Upper lobe of left lung (tissue), 4 donors: ENCODE measurements at regions not wholly inside any gene's neighbourhood (a gene's known extent, or its start where the extent isn't known, plus 50 kb on each side); places are given as distances from the start of the nearest gene placed in this dataset.

Experiments
- EP300 ChIP-seq, 4 donors: sonication (generic); formaldehyde crosslinking; IDR thresholded peaks; one replicate each; pipeline ENCODE4 v1.5.1; 2017; ENCODE audit warnings: antibody characterized with exemption in 4 of 4, control low read depth in 2 of 4
- POLR2A ChIP-seq, 4 donors: fragments of 450-650 bp; IDR thresholded peaks; one replicate each; pipeline ENCODE4 v1.5.1; 2016 to 2017; ENCODE audit warnings: antibody characterized with exemption in 4 of 4, mild to moderate bottlenecking in 2 of 4
- POLR2AphosphoS5 ChIP-seq, 2 donors: sonication (generic); formaldehyde crosslinking; IDR thresholded peaks; one replicate each; pipeline ENCODE4 v1.5.1; 2017; ENCODE audit warnings: antibody characterized with exemption in 2 of 2
- TF ChIP-seq, protein P1 (sequence below), 6 experiments: fragments of 450-650 bp in 4 of 6; fragments of 200-600 bp in 2 of 6; sonication (generic) in 2 of 6; IDR thresholded peaks; one replicate each; pipeline ENCODE4 v1.5.1; 2016 to 2019; ENCODE audit warnings: antibody characterized with exemption in 6 of 6

DNA sequence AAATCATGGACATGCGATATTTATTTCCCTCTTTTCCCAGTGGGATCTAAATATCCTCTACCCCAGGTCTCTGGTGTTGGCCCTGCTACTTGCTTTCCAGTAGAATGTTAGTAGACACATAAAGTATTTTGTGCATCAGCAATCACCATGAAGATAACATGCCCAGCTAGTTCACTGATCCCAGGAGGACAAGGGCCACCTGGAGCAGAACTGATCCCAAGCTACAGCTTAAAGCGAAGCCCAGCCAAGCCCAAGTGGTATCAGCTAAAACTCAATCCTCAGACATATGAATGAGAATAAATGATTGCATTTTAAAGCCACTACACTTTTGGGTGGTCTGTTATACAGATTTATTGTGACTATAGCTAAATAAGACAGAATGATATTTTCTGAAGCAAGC lies 516.2 kb downstream of the INSC start:
- TF ChIP-seq, protein P1, sequence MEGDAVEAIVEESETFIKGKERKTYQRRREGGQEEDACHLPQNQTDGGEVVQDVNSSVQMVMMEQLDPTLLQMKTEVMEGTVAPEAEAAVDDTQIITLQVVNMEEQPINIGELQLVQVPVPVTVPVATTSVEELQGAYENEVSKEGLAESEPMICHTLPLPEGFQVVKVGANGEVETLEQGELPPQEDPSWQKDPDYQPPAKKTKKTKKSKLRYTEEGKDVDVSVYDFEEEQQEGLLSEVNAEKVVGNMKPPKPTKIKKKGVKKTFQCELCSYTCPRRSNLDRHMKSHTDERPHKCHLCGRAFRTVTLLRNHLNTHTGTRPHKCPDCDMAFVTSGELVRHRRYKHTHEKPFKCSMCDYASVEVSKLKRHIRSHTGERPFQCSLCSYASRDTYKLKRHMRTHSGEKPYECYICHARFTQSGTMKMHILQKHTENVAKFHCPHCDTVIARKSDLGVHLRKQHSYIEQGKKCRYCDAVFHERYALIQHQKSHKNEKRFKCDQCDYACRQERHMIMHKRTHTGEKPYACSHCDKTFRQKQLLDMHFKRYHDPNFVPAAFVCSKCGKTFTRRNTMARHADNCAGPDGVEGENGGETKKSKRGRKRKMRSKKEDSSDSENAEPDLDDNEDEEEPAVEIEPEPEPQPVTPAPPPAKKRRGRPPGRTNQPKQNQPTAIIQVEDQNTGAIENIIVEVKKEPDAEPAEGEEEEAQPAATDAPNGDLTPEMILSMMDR (IDR thresholded peaks at IDR 0.05) = no peak
- TF ChIP-seq POLR2AphosphoS5 (IDR thresholded peaks at IDR 0.05) (no peak), EP300 (IDR thresholded peaks at IDR 0.05) (no peak), POLR2A (IDR thresholded peaks at IDR 0.05) (no peak)
